GM18511 (cell line): ENCODE measurements at regions not wholly inside any gene's neighbourhood (a gene's known extent, or its start where the extent isn't known, plus 50 kb on each side); places are given as distances from the start of the nearest gene placed in this dataset.

Experiments
- ATAC-seq: cut with Tn5 transposase; IDR thresholded peaks from one replicate; pipeline ENCODE4 v1.9.1; 2021; ENCODE audit warnings: mild to moderate bottlenecking, moderate library complexity; ENCODE audit not compliant: unreplicated experiment

GRCh38 chr7:136807598-136807997 is 60.9 kb upstream of the CHRM2 start:
- no peak for ATAC-seq

- no peak for ATAC-seq
Observed at GRCh38 chr7:136803028-136803427, 65.4 kb upstream of the CHRM2 start.

- ATAC-seq = no peak
Observed at GRCh38 chr7:136783934-136784333, 84.5 kb upstream of the CHRM2 start.

- no peak for ATAC-seq
Observed at GRCh38 chr7:136741941-136742340, 126.5 kb upstream of the CHRM2 start.

GRCh38 chr7:136728945-136729344 is 139.5 kb upstream of the CHRM2 start:
- no peak for ATAC-seq

- ATAC-seq = no peak
Observed at GRCh38 chr7:136726460-136726859, 142.0 kb upstream of the CHRM2 start.

- ATAC-seq = no peak
Observed at GRCh38 chr7:136717910-136718557, 150.4 kb upstream of the CHRM2 start.

GRCh38 chr7:136714062-136714461 is 154.4 kb upstream of the CHRM2 start:
- ATAC-seq = no peak

- no peak for ATAC-seq
Observed at GRCh38 chr7:136710751-136711150, 157.7 kb upstream of the CHRM2 start.

GRCh38 chr7:136709876-136710275 is 158.6 kb upstream of the CHRM2 start:
- ATAC-seq = no peak

- no peak for ATAC-seq
Observed at GRCh38 chr7:136702913-136703312, 165.5 kb upstream of the CHRM2 start.

- ATAC-seq = no peak
Observed at GRCh38 chr7:136698977-136699376, 169.5 kb upstream of the CHRM2 start.

- no peak for ATAC-seq
Observed at GRCh38 chr7:136698231-136698630, 170.2 kb upstream of the CHRM2 start.

- no peak for ATAC-seq
Observed at GRCh38 chr7:136697271-136697670, 171.2 kb upstream of the CHRM2 start.

GRCh38 chr7:136693166-136694119 is 175.0 kb upstream of the CHRM2 start:
- ATAC-seq = peak; percentile 90

- ATAC-seq = no peak
Observed at GRCh38 chr7:136692221-136692620, 176.2 kb upstream of the CHRM2 start.

GRCh38 chr7:136688601-136689000 is 179.9 kb upstream of the CHRM2 start:
- ATAC-seq = no peak

- ATAC-seq = peak; percentile 67
Observed at GRCh38 chr7:136687693-136688322, 180.6 kb upstream of the CHRM2 start.

- no peak for ATAC-seq
Observed at GRCh38 chr7:136685501-136686173, 182.8 kb upstream of the CHRM2 start.

GRCh38 chr7:136677471-136678365 is 190.7 kb upstream of the CHRM2 start:
- ATAC-seq = no peak
